NCI-H526 treated with DMSO at 0.1 percent for 48 hours (cell line): ENCODE measurements at regions not wholly inside any gene's neighbourhood (a gene's known extent, or its start where the extent isn't known, plus 50 kb on each side); places are given as distances from the start of the nearest gene placed in this dataset.

ENCODE experiments used
- DNase-seq: peaks from one replicate; lab custom pipeline; 2025; lab: John Stamatoyannopoulos, UW

DNA sequence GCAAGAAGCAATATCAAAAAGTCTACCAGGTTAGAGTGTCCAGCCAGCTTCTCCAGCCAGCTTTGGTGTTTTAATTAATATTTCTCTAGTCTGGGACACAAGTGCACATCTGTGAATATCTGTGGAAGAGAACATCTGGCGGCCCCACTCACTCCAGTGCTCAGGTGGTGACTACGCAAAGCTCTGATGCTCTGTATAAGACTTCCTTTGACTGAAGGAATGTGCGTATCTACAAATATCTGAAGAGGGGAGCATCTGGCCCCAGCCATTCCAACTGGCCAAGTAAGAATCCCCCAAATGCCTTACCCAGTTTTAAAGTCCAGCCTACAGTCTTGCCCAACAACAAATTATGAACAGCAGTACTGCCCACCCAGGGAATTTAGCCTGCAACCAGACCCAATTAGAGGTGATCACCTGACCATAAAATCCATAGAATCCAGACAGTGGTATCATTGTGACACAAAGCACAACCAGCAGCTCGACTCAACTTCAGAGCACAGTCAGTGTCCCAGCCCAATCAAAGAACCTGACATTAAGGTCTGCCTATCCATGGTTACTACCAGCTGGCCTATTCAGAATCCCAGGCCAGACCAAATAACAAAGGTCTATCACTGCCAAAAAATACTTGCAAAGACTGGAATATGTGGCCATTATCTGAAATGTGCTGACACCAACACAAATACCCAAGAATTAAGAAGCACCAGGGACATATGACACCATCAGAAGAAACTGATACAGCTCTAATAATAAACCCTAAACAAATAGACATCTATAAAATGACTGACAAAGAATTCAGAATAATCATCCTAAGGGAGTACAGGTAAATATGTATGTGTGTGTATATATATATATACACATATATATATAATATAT lies 76.1 kb upstream of the MANEA start:
- DNase-seq, result no peak

DNA sequence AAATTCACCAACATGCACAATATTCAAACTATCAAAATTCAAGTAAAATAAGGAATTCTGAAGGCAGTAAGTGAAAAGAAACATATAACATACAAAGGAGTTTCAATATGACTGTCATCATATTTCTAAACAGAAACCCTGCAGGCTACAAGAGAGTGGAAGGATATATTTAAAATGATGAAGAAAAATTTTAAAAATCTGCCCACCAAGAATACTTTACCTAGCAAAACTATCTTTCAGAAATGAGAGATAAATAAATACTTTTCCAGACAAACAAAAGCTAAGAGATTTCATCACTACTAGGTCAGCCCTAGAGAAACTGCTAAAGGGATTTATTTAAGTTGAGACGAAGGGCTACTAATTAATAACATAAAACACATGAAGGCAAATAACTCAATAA lies 73.8 kb upstream of the MANEA start:
- no peak for DNase-seq

DNA sequence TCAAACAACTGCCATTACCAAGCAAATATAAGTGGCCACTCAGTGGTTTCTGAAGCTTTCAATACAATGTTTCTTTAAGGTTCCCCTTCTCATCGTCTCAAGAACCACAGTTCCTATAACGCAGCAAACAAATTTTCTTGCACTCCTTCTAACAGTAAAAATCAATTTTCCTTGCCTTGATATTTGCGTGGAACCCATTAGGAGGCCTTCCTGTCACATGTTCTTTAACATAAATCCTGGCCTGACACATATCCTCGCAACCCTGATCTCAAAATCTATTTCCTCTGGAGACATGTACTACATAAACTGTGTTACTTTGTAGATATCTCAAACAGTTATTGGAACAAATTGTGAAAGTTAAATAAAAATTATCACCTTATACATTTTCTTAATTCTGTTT lies 65.9 kb upstream of the MANEA start:
- no peak for DNase-seq

- DNase-seq, result no peak
These were observed 61.4 kb upstream of the MANEA start for GRCh38 chr6:95515975-95516374.

DNA sequence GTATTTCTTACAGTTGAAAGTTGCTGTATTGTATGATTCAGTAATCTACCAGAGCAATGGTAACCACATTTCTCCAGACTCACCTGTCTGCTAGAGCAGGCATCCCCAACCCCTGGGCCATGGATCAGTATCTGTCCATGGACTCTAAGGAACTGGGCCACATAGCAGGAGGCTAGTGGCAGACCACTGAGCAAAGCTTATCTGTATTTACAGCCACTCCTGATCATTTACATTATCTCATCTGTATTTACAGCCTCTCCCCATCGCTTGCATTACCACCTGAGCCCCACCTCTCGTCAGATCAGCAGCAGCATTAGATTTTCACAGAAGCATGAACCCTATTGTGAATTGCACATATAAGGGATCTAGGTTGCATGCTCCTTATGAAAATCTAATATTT lies 60.3 kb upstream of the MANEA start:
- no peak for DNase-seq

DNA sequence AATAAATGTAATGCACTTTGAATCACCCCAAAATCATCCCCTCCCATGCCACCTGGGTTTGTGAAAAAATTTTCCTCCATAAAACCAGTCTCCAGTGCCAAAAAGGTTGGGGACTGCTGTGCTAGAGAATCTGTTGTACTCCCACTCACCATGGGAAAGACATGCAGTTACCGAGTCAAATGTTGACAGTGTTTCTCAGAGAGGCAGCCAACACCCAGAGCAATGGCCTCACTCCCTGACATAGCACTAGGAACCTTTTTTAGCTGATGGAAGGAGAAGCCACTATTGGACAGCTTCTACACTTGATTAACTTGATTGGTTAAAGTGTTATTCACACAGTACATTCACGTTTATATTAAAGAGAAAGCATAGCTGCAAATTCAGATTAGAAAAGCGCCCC lies 59.8 kb upstream of the MANEA start:
- no peak for DNase-seq

- no peak for DNase-seq
These were observed 58.6 kb upstream of the MANEA start for GRCh38 chr6:95518630-95519227.

DNA sequence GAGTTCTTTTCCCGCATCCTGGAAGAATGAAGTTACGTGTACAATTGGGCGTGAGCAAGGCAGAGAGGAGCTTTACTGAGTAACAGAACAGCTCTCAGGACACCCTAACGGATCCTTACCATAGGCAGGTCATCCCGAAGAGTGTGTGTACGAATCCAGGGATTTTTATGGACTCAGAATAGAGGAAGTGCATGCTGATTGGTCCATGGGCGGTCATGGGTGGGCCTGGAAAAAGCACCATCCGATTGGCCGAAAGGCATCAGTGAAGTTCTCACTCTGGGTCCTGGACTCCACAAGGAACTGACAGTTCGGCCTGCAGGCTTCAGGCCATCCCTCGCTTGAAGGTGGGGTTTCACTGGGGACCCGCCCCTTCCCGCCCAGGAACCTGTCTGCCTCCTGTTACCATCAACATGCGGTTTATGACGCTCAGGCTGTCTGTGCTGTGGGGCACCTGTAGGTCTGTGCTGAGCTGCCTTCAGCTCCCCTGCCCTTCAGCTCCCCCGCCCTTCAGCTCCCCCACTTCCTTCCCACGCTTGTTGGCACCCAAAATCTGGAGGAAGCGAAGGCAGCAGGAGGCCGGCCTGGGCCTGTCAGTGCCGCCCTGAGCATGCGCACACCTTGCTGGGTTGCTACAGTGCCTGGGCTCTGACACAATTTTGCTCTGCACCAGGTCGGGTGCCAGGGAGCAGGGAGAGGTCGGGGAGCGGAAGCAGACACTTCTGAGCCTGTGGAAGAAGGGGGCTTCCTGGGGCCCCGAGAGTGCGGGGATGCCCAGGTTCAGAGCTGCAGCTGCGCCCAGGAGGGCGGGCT lies 57.9 kb upstream of the MANEA start:
- no peak for DNase-seq

- no peak for DNase-seq
These were observed 56.2 kb upstream of the MANEA start for GRCh38 chr6:95521181-95521580.
